ENCODE measurements at regions not wholly inside any gene's neighbourhood (a gene's known extent, or its start where the extent isn't known, plus 50 kb on each side); places are given as distances from the start of the nearest gene placed in this dataset.

- no peak for TF ChIP-seq EZH2phosphoT487 (conservative IDR thresholded peaks at IDR 0.05; ENCODE audit: low read length)
- TF ChIP-seq CTCF (IDR thresholded peaks at IDR 0.05; ENCODE audit: insufficient read depth, low read length, poor library complexity, severe bottlenecking) = no peak
These were observed 129.1 kb upstream of the HTR2A start for GRCh38 chr13:47025791-47026447.
